ENCODE measurements at regions not wholly inside any gene's neighbourhood (a gene's known extent, or its start where the extent isn't known, plus 50 kb on each side); places are given as distances from the start of the nearest gene placed in this dataset.
A peak's percentile ranks its signal among the peaks of the same experiment; 100 is the strongest.

DNA sequence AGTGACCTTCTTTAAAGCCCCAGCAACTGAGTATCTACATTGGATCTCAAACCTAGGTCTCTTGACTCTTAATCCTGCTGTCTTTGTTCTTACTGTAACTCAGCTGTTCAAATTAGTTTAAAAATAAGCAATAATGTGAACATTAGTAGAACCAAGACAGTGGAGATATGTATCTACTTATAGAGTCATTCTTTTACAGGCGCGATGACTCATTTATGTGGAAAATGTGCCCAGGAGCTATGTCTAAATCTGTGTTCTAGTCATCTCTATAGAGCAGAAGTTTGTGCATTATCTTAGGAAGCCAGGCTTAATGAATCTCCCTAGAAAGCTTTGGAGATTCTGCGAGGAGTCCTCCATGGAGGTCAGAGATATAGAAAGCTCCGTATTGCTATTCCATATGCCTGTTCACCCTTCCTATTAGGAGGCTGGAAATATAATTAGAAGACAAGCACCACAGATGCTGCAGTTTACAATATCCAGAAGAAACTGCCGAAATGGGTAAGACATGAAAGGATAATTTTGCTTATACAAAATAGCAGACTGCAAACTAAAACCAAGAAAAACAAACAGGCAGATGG, 211.6 kb downstream of the TRIB2 start:
- Histone ChIP-seq H3K27me3 (no peaks in the 10 kb centered on the region), H3K4me3 (no peak overlapping the region), H3K36me3 (no peaks in the 10 kb centered on the region), H3K27ac (peak overlapping the region in 7 of 12 donors; percentile 12 to 66 (median 26)), H3K4me1 (peaks cover 6 to 43% (median 25%) of the 10 kb centered on the region in 12 donors), H3K9me3 (no peaks in the 10 kb centered on the region)
- DNase-seq (no peak), ATAC-seq (no peak)
- intact Hi-C loops (cut with DNase I): loop anchor here in 5 of 10 donors (2.0 to 10.0 kb wide), 8 partner anchors 103 to 1103 kb away; no protein-coding TSS in a partner anchor
- 49 to 67% (median 55%) methylated on average over 5 of the region's 5 CpGs for WGBS, 4 donors
- no peak for TF ChIP-seq CTCF (IDR thresholded peaks at IDR 0.05)
- TF ChIP-seq POLR2A (IDR thresholded peaks at IDR 0.05): no peak

DNA sequence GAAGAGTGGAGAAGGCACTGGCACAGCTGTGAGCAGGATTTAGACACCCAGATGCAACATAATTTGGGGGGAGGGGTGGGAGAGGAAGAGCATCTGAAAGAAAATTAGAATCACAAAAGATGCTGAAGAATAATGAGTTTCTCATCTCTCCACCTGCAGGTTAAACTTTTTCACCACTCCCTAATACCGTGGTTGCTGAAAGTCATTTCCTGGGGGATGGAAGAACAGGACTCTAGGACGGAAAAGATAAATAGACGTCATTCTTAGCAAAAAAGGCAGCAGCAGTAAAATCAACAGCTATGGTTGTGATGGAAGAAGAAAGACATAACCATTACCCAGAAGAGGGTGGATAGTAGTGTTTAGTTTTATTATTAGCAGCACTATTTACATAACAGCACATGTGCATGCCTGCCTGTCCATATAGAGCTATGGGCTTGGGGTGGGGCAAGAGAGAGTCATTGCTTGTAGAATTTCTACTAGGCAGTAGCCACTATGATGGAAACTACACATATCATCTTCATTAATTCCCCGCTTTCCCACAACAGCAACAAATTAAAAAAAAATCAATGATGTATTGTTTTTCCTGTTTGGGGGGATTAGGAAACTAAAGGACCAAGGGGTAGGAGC, 212.2 kb downstream of the TRIB2 start:
- ATAC-seq (peak in 3 of 4 donors; percentile 35 to 62 (median 37)), DNase-seq (no peak)
- TF ChIP-seq CTCF (IDR thresholded peaks at IDR 0.05) (no peak), POLR2A (IDR thresholded peaks at IDR 0.05) (no peak)
- Histone ChIP-seq H3K4me1 (peaks cover 6 to 43% (median 25%) of the 10 kb centered on the region in 12 donors), H3K36me3 (no peaks in the 10 kb centered on the region), H3K27me3 (no peaks in the 10 kb centered on the region), H3K4me3 (no peak overlapping the region), H3K27ac (peak overlapping the region in 8 of 12 donors; percentile 13 to 66 (median 28)), H3K9me3 (no peaks in the 10 kb centered on the region)
- intact Hi-C loops (cut with DNase I): loop anchor here in 5 of 10 donors (2.0 to 10.0 kb wide), 8 partner anchors 104 to 1104 kb away; no protein-coding TSS in a partner anchor
- WGBS, 4 donors: 22 to 31% (median 26%) methylated on average over 4 of the region's 4 CpGs

DNA sequence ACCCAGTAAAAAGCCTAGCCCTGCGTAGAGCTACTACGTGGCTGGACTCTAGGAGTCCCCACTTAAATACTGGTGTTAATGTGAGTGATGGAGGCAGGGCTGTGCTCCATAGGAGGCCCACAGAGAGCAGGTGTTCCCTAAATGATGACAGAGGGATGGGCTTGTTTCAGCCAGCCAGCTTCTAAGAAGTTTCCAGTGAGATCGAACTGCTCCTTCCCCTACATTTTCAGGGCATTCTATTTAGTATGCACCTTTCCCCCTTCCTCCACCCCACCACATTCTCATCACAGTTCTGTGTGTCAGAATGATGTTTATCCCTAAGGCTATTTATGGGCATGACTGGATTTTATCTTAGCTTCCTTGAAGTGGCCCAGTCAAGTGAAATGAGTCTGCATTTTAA, 213.0 kb downstream of the TRIB2 start:
- H3K4me1 ChIP-seq: peaks cover 6 to 43% (median 25%) of the 10 kb centered on the region in 12 donors
- TF ChIP-seq POLR2A (IDR thresholded peaks at IDR 0.05) (no peak), CTCF (IDR thresholded peaks at IDR 0.05) (no peak)
- intact Hi-C loops (cut with DNase I): loop anchor here (2.0 to 10.0 kb wide), 22 partner anchors 73 to 1105 kb away; partner anchors contain the start of gene TRIB2 (in 2 of the 10)
- no peak overlapping the region for H3K4me3 ChIP-seq
- DNase-seq (no peak), ATAC-seq (peak in 1 of 4 donors; percentile 35)
- H3K27me3 ChIP-seq: no peaks in the 10 kb centered on the region
- no peaks in the 10 kb centered on the region for H3K36me3 ChIP-seq
- no peaks in the 10 kb centered on the region for H3K9me3 ChIP-seq
- peak overlapping the region in 7 of 12 donors; percentile 20 to 66 (median 23) for H3K27ac ChIP-seq
- WGBS, 4 donors: 78 to 94% (median 89%) methylated on average over 3 of the region's 3 CpGs

DNA sequence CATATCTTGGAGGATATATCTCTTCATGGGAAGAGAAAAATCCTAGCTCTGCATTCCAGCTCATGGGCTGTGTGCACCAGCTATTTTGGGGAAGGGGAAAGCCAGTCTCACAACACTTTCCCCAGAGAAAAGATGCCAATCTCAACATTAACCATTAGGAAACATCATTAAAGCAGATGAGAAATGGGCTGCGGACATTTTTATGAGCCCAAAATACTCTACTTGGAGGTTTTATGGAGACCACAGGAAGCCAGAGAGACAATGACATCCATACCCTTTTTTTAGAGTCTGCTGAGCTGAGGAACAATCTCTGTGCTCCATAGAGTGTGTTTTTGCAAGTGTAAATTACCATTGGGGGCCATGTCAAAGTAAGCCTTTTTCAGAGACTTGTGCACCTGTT, 213.7 kb downstream of the TRIB2 start:
- Histone ChIP-seq H3K4me1 (peaks cover 6 to 43% (median 25%) of the 10 kb centered on the region in 12 donors), H3K27ac (peak overlapping the region in 2 of 12 donors; percentile 5 to 26), H3K27me3 (no peaks in the 10 kb centered on the region), H3K4me3 (no peak overlapping the region), H3K9me3 (no peaks in the 10 kb centered on the region), H3K36me3 (no peaks in the 10 kb centered on the region)
- TF ChIP-seq POLR2A (IDR thresholded peaks at IDR 0.05): no peak
- TF ChIP-seq CTCF (IDR thresholded peaks at IDR 0.05): no peak
- intact Hi-C loops (cut with DNase I): loop anchor here (2.0 to 10.0 kb wide), 17 partner anchors 72 to 1103 kb away; partner anchors contain the start of gene TRIB2 (in 2 of the 10)
- 76 to 87% (median 79%) methylated on average over 1 of the region's 1 CpG for WGBS, 4 donors
- no peak for ATAC-seq
- DNase-seq: no peak

Data from heart left ventricle (tissue), 16 donors.